NCI-H146 treated with DMSO at 0.1 percent for 48 hours (cell line): ENCODE measurements at regions not wholly inside any gene's neighbourhood (a gene's known extent, or its start where the extent isn't known, plus 50 kb on each side); places are given as distances from the start of the nearest gene placed in this dataset.

Experiments
- DNase-seq: peaks from one replicate; lab custom pipeline; 2025; ENCODE audit not compliant: unreplicated experiment; lab: John Stamatoyannopoulos, UW

GRCh38 chr3:161794551-161794950 lies 297.9 kb downstream of the OTOL1 start:
- no peak for DNase-seq

DNA sequence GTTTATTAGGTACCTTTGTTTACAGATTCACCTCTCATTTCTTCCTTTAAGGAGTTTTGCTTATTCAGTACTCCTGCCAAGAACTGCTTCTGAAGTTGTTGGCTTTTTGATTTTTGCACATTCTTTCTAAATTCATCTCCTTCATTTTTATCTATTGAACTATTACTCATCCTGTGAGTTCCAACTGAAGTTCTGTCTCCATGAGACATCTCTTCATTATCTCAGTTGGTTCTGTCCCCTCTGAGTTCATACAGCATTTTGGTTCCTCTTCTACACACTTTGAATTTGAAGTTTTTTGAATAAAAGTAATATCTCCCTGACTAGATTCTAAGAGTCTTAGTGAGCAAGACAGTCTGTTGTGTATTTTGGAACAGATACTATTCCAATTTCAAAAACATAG lies 299.7 kb downstream of the OTOL1 start:
- DNase-seq: no peak

DNA sequence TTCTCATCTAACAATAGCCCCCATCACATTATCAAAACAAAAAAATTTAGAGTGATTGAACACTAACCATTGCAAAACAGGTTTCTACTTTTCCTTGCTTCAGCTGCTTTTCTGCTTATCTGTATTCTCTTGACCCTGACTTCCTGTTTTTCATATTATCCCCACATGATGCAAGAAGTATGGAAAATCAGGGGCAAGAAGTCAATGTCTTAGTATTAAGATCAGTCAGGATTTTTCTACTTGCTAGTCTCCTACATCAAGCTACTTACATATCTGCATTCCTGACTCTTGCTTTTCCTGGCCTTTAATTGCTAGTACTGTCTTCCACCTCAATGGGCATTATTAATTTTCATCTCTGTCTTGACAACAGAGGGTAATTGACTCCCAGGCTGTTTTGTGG lies 300.2 kb downstream of the OTOL1 start:
- no peak for DNase-seq

GRCh38 chr3:161798016-161798415 lies 301.4 kb downstream of the OTOL1 start:
- no peak for DNase-seq

GRCh38 chr3:161800985-161801559 lies 304.5 kb downstream of the OTOL1 start:
- DNase-seq: no peak

DNA sequence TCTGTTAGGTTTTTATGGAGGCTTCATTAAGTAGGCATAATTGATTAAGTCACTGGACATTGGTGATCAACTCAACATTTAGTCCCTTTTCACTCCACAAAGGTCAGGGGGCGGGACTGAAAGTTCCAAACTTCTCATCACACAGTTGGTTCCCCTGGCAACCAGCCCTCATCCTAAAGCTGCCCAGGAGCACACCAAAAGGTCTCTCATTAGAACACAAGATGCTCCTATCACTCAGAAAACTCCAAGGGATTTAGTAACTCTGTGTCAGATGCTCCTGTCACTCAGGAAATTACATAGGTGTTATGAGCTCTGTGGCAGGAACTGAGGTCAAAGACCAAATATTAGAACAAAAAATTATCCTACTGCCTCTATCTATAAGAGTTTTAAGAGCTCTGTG lies 321.5 kb downstream of the OTOL1 start:
- no peak for DNase-seq

DNA sequence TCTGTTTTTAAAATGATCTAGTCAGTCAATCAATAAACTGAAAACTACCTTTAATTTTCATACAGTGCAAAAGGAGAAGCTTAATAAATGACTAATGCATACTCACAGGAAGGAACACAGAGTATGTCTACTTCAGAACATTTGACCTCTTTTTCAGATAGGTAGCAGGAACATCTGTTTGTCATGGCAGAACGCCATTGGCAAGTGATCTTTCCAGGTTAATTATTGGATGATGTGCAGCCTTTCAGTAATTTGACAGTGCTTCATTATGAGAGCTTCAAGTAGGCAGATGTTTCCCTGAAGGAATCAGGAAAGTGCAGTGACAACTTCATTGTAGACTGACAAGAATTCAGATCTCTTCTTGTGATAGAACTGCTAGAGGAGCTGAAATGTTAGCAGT lies 325.0 kb downstream of the OTOL1 start:
- DNase-seq: no peak

GRCh38 chr3:161822291-161822690 lies 325.7 kb downstream of the OTOL1 start:
- no peak for DNase-seq

GRCh38 chr3:161823910-161824309 lies 327.3 kb downstream of the OTOL1 start:
- no peak for DNase-seq

- DNase-seq: no peak
These were observed 341.4 kb downstream of the OTOL1 start for GRCh38 chr3:161838021-161838420.

- no peak for DNase-seq
These were observed 351.8 kb downstream of the OTOL1 start for GRCh38 chr3:161848376-161848775.

- DNase-seq: peak; percentile 19
These were observed 355.4 kb downstream of the OTOL1 start for GRCh38 chr3:161851941-161852566.

GRCh38 chr3:161852744-161853143 lies 356.1 kb downstream of the OTOL1 start:
- DNase-seq: no peak

DNA sequence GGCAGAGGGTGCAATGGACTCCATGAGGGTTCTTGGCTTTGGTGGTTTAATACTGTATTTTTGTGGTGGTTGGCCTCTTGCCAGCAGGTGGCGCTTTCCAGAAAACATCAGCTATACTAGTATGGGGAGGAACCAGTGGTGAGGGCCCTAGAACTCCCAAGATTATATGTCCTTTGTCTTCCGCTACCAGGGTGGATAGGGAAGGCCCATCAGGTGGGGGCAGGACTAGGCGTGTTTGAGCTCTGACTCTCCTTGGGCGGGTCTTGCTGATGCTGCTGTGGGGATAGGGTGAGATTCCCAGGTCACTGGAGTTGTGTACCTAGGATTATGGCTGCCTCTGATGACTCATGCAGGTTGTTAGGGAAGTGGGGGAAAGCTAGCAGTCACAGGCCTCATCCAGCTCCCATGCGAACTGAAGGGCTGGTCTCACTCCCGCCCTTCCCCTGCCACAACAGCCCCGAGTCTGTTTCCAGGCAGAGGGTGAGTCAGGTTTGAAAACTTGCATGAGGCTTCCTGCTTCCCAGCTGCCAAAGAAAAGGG lies 357.7 kb downstream of the OTOL1 start:
- DNase-seq: peak; percentile 32

DNA sequence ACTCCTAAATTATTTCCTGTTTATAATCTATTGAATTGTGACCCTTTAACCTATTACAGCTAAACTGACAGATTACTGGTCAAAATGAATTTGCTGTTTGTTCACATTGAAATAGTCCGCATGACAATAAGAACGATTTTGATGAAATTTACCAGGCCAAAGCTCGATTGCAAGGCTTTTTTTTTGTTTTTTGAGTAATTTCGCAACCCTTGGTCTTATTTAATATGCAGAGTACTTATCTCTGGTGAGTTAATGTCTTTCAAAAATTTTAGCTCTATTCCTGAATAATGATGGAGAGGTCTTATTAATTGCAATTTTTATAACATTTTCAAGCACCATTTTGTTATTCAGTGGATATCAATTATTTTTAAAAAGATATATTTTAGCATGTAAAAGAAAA lies 362.4 kb downstream of the OTOL1 start:
- DNase-seq: no peak

GRCh38 chr3:161859865-161860450 lies 363.4 kb downstream of the OTOL1 start:
- no peak for DNase-seq

GRCh38 chr3:161863775-161864174 lies 367.2 kb downstream of the OTOL1 start:
- no peak for DNase-seq

GRCh38 chr3:161866176-161866575 lies 369.6 kb downstream of the OTOL1 start:
- no peak for DNase-seq

DNA sequence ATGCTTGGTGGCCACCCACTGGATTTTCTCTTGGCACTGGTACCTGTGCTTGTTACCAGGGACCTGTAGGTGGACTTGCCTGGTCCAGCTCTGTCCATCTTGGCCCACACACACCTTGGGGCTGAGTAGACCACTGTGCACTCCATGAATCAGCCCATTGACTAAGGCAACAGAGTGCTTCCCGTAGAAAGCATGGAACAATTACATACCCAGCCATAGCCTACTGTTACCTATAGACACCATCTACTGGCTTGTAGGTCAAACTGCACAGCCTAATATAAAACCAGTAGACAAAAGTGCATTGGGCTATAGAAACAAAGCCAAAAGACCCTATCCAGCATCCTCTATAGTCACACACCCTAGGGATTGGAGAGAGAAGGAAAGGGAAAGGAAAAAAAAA lies 378.9 kb downstream of the OTOL1 start:
- DNase-seq: no peak

DNA sequence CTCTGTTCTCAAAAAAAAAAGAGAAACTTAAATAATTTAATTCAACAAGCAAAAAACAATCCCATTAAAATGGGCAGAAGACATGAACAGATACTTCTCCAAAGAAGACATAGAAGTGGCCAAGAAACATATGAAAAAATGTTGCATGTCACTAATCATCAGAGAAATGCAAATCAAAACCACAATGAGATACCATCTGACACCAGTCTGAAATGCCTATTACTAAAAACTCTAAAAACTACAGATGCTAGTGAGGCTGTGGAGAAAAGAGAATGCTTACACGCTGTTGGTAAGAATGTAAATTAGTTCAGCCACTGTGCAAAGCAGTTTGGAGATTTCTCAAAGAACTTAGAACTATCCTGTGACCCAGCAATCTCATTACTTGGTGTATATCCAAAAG lies 382.9 kb downstream of the OTOL1 start:
- no peak for DNase-seq

DNA sequence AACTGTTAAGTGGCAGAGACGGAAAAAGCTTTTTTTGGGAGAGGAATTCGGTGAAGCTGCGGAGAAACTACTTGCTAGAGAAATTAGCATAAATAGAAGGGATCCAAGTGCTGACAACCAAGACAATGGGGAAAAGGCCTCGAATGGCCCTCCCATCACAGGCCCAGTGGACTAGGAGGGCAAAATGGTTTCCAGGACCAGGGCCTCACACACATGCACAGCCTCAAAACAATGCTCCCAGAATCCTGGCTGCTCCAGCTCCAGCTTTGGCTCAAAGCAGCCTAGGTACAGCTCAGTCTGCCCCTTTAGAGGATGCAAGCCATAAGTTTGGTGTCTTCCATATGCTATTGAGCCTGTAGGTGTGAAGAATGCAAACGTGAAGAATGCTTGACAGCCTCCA lies 388.2 kb downstream of the OTOL1 start:
- no peak for DNase-seq

DNA sequence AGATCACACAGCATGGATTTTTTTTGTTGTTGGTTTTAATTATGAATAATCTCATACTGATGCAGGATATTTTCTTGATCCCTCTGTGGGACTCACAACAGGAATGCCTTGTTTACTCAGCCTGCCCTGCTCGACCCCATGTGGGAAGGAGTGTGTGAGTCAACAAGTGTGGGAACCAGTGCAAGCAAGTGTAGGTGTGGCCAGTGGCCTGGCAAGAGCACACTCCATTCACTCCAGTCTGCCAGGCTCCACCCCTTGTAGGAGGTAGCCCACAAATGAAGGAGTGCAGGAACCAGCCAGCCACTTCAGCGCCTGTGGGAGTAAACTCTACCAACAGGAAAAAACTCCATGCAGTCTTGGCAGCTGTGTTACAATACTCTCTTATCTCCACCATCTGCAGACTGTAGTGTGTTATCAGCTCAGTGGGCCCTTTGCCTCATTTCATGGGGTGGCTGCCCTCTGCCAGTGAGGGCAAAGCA lies 393.6 kb downstream of the OTOL1 start:
- DNase-seq: no peak
